Hindlimb muscle (tissue), 1 donor: ENCODE measurements at regions not wholly inside any gene's neighbourhood (a gene's known extent, or its start where the extent isn't known, plus 50 kb on each side); places are given as distances from the start of the nearest gene placed in this dataset.
A peak's percentile ranks its signal among the peaks of the same experiment; 100 is the strongest.

Experiments
- DNase-seq: peaks from one replicate; pipeline ENCODE4 v3.0.0-alpha.2; 2013

DNA sequence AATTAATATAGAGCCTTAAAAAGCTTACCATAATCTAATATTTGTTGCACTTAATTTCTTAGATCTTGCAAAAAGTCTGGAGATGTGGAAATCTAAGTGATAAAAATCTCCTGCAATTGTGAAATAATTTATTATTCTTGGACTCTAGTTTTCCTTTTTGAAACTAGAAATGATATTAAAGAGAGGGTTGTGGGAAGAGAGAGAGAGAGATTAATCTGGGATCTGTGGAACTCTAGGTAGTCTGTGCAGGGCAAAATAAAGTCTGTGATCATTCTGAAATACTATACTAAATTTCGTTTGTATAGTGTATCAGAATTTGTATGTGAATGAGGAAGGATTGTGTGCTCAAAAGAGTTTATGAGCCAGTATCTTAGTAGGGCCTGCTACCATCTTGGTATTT, 692.3 kb downstream of the RWDD3 start:
- DNase-seq: no peak

DNA sequence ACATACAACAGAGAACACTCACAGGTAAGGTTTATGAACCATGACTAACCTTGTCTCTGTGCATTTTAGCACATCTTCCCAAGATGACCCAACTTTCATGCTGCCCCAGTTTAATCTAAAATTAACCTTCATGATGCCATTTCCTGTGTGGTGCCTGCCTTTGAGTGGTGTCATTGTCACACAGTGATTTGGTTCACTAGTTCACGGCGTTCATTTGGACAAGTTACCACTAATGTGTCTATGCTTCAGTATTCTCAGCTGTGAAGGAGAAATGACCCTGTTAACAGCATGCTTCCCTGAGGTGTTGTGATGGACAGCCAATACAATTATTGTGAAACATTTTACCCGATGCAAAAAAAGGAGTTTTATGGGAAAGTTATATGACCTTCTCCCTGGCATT, 693.1 kb downstream of the RWDD3 start:
- DNase-seq: no peak

GRCh38 chr1:95935719-95936118, 701.7 kb downstream of the RWDD3 start:
- DNase-seq: no peak

DNA sequence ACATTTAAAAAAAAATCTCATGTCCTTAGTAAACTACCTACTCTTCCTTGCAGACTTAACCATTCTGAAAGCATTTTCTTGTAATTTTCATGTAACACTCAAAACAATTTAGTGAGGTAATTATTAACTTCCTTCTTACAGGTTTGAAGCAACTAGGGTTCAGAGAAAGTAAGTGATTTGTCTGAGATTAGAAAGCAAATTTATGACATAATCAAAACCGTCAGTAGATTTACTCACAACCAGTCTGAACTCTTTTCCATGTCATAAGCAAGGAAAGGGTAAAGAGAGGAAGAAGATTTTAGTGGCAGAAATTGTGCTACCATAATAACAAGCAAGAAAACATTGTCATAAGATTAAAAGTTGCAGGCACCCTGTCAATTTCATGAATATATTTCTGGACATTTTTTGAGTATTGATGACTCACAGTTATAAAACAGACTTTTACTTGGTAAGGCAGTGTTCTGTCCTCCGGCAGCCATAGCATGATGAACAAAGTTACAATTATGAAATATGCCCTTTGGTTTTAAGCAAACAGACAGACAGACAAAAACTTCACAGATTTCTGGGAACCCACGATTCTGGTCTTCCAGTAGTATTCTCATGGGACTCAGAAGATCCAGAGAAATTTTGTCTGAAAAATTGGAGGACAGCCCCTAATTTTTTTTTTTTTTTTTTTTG, 707.2 kb downstream of the RWDD3 start:
- no peak for DNase-seq

DNA sequence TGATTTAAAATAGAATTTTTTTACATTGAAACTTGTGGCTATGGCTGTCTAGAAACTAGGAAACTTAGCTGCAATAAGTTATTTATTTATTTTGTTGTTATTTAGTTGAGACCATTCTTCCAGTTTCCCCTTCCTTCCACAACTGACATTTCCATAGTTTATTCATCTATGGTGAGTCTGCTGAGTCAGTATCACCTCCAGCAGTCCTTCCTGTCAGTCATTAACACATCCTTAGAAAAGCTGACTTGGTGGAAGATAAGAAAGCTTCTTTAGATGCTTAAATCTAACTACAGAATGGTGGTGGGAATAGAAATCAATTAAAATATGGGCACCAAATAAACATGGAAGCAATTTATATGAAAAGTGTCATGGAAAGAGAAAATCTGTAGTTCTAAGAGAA, 714.0 kb downstream of the RWDD3 start:
- no peak for DNase-seq

GRCh38 chr1:95951371-95952102, 717.5 kb downstream of the RWDD3 start:
- no peak for DNase-seq

- peak; percentile 16 for DNase-seq
These were observed 719.0 kb downstream of the RWDD3 start for GRCh38 chr1:95953015-95953414.

DNA sequence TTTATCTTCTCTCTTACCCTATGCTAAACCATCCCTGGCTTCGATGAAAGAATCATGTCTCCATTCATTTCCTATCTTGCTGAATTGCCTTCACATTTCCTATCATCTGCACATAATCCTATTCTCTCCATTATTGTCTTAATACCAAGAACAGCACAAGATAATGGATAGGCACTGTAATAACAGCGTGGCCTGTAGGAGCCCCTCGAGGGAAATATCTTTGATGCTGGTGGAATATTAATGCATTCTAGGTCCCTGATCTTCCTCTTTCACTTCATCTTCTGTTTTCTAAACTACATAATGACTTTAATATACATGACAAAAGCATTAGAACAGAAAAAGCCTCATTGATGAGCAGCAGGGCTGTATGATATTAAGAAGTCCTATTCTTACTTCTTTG, 720.6 kb downstream of the RWDD3 start:
- DNase-seq: no peak

- no peak for DNase-seq
These were observed 722.2 kb downstream of the RWDD3 start for GRCh38 chr1:95956215-95956614.

- DNase-seq: no peak
These were observed 723.7 kb downstream of the RWDD3 start for GRCh38 chr1:95957748-95958147.

GRCh38 chr1:95966866-95967265, 732.9 kb downstream of the RWDD3 start:
- no peak for DNase-seq

- DNase-seq: no peak
These were observed 740.6 kb downstream of the RWDD3 start for GRCh38 chr1:95974586-95974985.

DNA sequence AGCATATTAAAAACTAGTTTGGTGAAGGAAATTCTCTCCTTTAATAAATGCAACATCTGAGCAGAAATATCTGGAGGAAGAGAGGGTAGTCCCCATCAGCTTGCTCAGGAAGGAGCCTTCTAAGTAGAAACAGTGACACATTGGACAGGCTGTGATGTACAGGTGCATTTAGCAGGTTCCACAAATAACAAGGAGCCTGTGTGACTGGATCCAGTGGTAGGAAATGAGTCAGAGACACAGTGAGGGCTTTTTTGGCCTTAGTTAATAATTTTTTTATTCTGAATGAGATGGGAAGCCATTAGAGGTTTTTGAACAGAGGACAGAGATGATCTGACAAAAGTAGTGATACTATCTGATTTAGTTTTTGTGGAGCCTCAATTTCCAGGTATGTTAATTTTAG, 738.9 kb upstream of the PTBP2 start:
- DNase-seq: no peak

DNA sequence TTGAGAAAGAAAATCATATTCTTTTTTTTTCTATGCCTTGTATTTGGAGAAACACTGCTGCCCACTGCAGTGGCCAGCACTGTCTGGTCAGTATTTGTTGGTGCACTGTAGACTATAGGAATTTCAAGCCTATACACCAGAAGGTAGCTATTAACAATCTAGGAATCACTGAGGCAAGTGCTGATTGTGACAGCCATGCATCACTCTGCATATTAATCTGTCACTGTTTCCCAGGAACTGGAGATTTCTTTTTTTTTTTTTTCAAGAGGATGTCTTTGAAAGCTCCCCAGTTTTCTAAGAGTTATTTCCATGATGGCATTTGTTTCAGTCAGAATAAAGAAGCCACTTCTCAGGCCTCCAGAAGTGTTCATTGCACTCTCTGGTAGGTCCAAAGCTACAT, 737.8 kb upstream of the PTBP2 start:
- DNase-seq: no peak

DNA sequence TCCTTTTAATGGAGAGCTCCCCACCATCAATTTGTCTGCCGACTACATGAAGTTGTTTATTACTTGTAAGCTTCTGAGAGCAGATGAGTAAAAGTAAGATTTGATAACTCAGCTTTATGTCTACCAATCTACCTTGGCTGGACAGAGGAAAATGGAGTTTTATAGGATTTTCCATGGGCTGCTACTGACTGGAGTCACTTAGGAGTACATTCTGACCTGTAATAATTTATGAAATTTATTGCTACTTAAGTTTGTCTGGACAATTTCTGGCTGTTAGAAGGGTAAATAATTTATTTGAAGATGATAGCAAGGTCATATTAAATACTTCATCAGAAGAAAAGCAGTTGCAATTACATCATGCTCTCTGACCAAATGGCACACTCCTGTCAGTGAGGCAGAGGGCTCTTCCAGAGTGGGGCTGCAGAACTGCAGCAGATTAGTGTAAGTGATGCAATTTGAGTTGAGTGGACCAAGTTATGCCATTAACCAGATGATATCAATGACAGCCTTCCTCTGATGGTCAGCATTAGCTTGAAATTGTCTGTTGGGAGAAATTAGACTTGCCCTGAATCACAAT, 736.7 kb upstream of the PTBP2 start:
- no peak for DNase-seq

DNA sequence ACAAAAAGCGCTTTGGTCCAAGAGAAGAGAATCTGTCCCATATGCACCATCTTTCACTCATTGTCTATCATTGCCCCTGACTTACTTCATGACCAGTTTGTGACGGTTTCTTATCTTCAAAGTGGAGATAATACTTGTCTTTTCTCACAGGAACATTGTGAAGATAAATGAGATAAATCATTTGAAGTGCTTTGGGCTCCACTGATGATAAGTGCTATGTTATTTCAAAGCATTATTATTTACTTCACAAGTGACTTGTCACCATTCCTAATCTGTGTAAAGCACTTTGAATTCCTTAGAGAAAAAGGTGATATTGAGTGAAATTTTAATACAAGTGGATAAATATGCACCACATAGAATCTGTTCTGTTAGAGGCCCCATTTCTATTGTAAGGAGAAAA, 731.6 kb upstream of the PTBP2 start:
- no peak for DNase-seq

DNA sequence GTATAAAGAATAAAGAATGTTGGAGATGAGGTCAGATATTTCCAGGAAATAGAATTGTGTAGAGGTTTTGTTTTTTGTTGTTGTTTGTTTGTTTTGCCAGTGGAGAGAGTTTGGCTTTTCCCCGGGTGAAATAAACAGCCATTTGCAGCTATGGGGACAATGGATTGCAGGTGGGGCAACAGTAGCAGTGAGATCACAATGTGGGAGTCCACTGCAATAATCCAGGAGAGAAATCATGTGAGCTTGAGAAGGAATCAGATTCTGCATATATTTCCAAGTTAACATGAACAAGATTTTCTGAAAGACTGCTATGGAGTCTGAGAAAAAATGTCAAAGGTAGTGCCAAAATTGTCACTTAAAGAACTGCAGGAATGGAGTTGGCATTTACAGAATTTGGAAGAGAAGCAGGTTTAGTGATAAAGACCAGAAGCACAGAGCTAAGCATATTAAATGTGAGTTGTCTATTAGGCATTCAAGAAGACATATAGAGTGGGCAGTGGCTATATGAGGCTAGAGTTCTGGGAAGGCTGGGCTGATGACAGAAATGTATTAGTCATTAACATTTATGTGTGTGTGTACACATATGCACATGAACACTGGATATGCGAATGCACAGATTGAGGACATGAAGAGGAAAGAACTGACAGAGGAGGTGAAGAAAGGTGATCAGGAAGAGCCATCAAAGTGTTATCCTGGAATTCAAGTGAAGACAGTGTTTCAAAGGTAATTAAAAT, 729.6 kb upstream of the PTBP2 start:
- DNase-seq: no peak

DNA sequence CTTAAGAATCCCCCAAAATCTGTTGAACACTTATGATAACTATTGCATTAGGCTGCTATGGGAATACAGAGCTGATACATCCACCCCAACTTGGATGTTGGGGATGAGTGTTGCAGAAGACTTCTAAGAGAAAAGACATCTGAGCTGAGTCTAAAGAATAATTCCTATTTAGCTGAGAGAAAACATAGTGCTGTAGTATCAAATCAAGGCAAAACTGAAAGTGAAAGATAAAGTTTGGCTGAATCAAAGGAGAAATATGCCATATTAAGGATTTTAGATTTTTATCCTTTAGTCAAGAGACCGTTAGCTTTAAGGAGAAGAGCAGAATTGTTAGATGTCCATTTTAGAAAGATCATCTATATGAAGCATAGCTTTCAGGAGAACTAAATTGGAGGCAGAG, 726.9 kb upstream of the PTBP2 start:
- DNase-seq: no peak

- DNase-seq: peak; percentile 6
These were observed 719.4 kb upstream of the PTBP2 start for GRCh38 chr1:96002201-96002600.

- DNase-seq: no peak
These were observed 718.3 kb upstream of the PTBP2 start for GRCh38 chr1:96002969-96003964.

GRCh38 chr1:96009831-96010434, 711.7 kb upstream of the PTBP2 start:
- peak; percentile 6 for DNase-seq

GRCh38 chr1:96011606-96012005, 710.0 kb upstream of the PTBP2 start:
- no peak for DNase-seq
